ENCODE measurements at regions not wholly inside any gene's neighbourhood (a gene's known extent, or its start where the extent isn't known, plus 50 kb on each side); places are given as distances from the start of the nearest gene placed in this dataset.
"Not testable (repeated sequence)": the region's sequence is repeated elsewhere in the genome, so short reads cannot be mapped to it uniquely, and the experiment has no call there.

DNA sequence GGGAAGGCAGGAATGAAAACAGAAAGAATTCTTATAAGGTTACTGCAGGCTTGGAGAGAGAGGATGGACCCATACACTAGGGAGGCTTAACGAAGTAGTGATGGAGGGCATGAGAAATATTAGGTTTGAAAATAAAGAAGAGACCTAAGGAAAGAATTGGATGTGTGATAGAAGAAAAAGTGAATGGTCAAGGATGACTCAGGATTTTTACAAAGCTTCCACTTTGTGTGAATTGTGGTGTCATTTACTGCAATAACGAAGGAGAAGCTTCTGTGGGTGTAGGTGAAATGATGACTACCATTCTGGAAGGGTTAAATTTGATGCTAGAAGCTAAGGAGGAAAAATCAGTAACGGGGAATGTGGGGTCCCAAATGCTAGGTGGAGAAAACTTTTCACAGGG lies 191.2 kb downstream of the UTRN start:
- DNase-seq (ENCODE audit: low spot score), result no peak

- peak; percentile 22 for DNase-seq (ENCODE audit: low spot score)
These were observed 192.3 kb downstream of the UTRN start for GRCh38 chr6:144477396-144477795.

DNA sequence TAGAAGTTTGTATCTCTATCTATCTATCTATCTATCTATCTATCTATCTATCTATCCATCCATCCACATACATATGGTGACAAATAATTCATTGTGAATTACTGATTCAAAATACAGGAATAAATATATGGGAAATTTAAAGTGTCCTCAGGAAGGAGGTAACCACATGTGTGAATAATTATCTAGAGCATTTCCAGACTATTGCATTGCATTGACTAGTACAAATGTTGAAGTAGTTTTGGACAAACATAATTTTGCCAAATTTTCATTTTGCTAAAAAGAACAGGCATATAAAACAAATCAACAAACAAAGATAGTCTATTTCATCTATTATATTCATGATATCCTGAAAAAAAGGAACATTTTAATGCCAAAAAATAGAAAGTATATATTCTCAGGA lies 192.7 kb downstream of the UTRN start:
- peak; percentile 18 for DNase-seq (ENCODE audit: low spot score)

DNA sequence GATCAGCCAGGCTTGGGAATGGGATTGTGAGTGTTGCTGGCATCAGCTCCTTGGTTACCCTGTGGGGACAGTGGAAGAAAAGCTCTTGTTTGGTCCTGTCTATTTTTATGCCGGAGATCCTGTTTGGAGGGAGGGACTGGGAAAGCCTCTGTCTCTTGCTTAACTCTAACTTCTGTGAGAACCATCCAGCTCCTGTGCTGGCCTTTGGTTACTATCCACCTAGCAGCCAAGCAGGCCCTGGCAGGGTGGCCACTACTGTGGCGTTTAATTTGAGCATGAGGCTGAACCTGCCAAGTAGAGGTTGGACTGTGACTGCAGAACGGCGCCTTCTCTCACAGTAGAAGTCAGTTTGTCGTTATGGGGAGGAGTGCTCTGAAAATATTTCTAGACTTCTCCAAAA lies 193.3 kb downstream of the UTRN start:
- DNase-seq (ENCODE audit: low spot score), result peak; percentile 25

DNA sequence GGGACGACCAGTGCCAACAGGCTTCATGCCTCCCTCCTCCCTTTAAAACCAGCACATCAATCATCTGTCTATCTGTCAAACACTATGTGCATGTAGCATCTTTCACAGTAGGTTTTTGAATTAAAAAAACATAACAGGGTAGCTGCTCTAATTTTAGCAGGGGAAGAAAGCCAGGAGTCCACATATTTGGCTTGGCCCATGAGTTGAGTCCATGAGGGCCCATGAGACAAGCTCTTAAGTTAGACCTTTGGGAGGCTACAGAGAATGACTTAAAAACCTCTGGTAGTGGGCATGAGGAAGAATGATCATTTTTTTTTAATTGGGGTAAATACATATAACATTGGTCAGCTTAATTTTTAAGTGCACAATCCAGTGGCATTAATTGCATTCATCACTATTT lies 194.9 kb downstream of the UTRN start:
- DNase-seq (ENCODE audit: low spot score), result no peak

DNA sequence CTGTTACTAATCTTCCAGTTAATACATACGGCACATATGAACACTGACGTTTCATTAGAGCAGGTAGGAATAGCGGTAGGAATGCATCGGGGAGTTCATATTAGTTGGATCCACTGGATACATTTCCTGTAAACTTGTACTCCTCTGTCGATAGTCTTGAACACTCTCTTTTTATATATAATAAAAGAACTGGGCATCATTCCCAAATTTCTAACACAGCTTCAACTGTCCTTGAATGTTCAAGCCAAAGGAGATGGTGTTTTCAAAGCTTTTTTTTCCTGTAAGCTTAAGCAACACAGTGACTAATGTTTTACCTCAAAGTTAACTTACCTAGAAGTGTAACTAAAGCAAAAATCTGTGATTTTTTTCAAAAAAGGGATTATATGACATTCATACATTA lies 195.3 kb downstream of the UTRN start:
- DNase-seq (ENCODE audit: low spot score), result no peak

DNA sequence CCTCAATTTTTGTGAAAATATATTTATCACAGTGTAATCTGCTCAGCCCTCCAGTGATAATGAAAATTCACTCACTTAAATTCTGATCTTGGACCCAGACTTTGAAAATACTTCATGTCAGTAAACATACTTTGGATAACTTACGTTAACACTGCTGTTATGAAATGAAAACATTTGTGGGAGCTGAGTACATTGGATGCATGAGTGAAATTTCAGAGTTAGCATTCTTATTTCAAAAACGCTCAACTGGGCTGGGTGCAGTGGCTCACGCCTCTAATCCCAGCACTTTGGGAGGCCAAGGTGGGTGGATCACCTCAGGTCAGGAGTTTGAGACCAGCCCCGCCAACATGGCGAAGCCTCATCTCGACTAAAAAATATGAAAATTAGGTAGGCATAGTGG lies 196.4 kb downstream of the UTRN start:
- DNase-seq (ENCODE audit: low spot score), result no peak

GRCh38 chr6:144482142-144482541 lies 197.0 kb downstream of the UTRN start:
- DNase-seq (ENCODE audit: low spot score), result peak; percentile 82

DNA sequence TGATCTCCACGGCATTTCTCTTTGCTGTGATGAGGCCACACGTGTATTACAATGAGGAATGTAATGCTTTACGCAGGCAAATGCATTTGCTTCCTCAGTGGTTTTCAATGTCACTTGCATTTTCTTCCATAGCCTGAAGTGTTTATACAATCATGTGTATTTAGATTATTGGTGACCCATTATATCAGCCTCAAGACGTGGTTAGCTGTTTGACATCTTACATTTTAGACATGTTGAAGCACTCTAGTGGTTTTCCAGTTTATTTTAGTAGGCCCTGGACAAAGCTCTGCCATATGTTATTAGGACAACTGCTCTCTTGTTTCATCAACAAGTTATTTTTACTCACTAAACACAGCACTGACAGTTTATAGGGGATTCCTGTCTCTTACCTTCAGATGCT lies 200.4 kb downstream of the UTRN start:
- no peak for DNase-seq (ENCODE audit: low spot score)

DNA sequence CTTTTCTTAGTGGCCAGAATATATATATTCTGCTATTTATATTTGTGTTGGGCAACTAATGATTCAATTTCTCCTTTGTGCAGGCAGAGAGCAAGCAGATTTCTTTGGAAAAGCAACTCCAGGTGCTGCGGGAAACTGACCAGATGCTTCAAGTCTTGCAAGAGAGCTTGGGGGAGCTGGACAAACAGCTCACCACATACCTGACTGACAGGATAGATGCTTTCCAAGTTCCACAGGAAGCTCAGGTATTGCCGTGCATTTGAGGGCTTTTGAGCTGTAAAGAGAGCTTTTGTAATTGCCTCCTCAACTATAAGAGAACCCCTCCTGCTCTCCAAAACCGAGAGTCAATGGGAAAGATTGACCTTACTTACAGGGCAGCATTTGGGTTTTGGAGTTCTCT lies 203.5 kb downstream of the UTRN start:
- no peak for DNase-seq (ENCODE audit: low spot score)

DNA sequence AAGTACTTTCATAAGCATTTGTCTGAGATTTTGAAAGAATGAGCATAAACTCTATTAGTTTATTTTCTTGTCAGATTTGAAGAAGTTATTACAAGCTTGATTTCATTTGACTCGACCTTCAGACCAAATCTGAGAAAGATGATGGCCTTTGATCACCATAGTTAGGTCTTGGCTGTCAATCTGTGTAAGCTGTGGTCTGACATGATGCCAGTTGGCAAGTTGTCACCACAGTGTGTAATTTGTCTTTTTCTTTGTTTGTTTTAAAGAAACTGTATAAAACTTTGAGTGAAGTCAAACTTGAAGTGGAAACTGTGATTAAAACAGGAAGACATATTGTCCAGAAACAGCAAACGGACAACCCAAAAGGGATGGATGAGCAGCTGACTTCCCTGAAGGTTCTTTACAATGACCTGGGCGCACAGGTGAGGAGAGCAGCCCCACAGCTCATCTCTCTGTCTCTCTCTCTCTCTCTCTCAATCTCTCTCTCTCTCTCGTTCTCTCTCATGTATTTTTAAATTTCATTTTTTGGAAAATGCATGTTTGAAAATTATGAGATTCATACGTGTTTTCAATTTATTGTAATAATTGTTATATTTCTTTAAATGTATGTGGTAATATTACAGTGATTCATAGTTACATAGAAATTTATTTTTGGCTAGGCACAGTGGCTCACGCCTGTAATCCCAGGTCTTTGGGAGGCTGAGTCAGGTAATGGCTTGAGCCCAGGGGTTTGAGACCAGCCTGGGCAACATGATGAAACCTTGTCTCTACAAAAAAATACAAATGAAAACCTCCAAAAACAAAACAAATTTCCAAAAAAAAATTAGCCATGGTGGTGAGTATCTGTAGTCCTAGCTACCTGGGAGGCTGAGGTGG lies 208.1 kb downstream of the UTRN start:
- no peak for DNase-seq (ENCODE audit: low spot score)

DNA sequence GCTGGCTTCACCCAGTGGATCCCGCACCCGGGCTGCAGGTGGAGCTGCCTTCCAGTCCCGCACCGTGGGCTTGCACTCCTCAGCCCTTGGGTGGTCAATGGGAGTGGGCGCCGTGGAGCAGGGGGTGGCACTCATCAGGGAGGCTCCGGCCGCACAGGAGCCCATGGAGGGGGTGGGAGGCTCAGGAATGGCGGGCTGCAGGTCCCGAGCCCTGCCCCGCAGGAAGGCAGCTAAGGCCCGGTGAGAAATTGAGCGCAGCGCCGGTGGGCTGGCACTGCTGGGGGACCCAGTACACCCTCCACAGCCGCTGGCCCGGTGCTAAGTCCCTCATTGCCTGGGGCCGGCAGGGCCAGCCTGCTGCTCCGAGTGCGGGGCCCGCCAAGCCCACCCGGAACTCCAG lies 209.9 kb downstream of the UTRN start:
- DNase-seq (ENCODE audit: low spot score), result not testable (repeated sequence)

DNA sequence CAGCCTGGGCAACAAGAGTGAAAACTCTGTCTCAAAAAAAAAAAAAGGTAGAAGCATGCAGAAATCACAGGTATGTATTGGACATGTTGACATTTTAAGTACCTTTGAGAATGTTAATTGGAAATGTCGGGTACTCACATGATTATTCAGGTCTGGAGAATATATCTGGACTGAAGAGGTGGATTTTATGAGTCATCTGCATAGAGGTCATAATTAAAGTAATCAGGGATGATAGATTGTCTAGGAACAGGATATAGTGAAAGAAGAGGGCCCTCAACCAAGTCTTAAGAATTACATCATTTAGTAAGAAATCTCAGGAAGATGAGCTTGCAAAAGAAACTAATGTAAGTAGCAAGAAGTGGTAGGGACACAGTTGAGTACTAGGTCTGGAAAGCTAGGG lies 212.5 kb downstream of the UTRN start:
- no peak for DNase-seq (ENCODE audit: low spot score)

DNA sequence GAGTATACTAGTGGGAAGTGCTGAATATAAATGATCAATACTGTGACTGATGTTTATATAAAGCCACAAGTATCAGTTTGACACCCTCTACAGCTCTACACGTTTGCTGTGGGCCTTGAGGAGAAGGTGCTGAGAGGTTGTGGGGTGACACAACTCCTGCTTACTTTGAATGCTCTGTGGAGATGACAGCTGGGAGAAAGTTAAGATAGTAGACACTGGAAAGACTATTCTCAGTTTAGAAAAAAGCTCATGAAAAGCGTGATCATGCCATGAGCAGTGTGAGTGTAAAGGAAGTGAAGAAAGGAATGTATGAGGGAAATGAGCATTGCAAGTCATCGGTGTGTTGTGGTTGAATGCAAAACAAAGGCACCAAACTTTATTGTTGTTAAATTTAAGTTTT lies 215.8 kb downstream of the UTRN start:
- DNase-seq (ENCODE audit: low spot score), result no peak

- not testable (repeated sequence) for DNase-seq (ENCODE audit: low spot score)
These were observed 220.1 kb downstream of the UTRN start for GRCh38 chr6:144505214-144505613.

DNA sequence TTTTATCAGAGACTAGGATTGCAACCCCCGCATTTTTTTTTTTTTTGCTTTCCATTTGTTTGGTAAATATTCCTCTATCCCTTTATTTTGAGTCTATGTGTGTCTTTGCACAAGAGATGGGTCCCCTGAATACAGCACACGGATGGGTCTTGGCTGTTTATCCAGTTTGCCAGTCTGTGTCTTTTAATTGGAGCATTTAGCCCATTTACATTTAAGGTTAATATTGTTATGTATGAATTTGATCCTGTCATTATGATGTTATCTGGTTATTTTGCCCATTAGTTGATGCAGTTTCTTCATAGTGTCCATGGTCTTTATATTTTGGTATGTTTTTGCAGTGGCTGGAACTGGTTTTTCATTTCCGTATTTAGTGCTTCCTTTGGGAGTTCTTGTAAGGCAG lies 220.9 kb downstream of the UTRN start:
- DNase-seq (ENCODE audit: low spot score), result not testable (repeated sequence)

DNA sequence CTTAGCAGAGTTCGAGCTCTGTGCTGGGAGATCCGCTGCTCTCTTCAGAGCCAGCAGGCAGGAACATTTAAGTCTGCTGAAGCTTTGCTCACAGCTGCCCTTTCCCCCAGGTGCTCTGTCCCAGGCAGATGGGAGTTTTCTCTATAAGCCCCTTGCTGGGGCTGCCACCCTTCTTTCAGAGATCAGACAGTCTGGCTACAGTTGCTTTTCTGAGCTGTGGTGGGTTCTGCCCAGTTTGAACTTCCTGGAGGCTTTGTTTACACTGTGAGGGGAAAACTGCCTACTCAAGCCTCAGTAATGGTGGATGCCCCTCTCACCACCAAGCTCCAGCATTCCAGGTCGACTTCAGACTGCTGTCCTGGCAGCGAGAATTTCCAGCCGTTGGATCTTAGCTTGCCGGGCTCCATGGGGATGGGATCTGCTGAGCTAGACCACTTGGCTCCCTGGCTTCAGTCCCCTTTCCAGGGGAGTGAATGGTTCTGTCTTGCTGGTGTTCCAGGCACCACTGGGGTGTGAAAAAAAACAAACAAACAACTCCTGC lies 222.7 kb downstream of the UTRN start:
- DNase-seq (ENCODE audit: low spot score), result not testable (repeated sequence)

GRCh38 chr6:144510859-144511258 lies 225.7 kb downstream of the UTRN start:
- no peak for DNase-seq (ENCODE audit: low spot score)

DNA sequence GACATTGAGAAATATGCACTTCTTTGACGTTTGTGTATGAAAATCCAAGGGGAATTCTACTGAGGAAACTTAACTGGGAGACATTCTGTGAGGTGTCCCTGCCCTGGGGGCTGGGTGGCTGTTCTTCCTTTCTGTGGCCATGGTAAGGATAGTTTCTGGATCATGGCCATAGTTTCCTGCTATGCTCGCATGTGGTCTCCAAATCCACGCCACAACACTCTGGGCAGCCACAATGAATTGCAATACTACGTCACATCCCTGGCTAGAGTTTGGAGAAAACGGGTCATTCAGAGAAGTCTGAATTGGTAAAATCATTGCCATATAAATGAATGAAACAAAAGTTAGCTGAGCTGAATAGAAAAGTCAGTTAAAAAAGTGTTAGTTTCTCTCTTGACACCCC lies 230.6 kb downstream of the UTRN start:
- DNase-seq (ENCODE audit: low spot score), result no peak

DNA sequence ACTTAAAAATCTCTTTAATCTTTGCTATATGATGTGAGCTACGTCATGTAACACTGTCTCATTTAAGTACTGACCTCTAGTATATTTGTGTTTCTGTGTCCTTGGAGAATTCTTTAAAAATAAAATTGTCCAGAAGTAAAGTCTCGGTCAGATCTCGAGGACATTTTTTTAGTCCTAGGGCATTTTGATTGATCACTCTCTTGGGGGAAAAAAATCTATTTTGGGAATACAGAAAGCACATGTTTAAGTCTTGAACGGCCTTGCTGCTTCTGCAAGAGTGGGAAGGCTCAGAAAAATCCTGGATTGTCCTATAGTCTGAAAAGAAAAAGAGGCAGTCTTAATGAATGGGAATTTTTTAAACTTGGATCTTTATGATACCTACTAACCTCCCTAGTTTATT lies 234.3 kb downstream of the UTRN start:
- no peak for DNase-seq (ENCODE audit: low spot score)

DNA sequence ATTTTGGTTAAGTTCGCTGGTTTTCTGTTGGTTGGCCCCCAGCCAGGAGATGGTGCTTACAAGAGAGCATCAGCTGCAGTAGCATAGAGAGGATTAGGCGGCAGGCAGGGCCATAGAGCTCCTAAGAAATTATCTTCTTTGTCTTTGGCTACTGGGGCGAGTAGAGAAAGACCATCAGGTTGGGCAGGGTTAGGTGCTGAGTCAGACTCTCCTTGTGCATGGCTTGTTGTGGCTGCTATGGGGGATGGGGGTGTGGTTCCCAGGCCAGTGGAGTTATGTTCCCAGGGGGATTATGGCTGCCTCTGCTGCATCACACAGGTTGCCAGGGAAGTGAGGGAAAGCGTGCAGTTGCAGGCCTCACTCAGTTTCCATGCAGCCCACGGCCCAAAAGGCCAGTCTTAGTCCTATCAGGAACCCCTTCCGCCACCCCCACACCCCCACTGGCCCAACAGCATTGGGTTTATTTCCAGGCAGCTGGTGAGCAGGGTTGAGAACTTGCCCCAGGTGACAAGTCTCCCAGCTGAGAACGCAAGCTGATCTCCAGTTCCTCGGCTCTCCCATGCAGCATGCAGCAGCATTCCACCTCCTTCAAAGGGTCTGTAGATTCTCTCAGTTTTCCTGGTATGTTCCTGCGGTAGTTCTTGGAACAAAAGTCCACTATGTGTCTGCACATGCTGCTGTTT lies 243.7 kb downstream of the UTRN start:
- DNase-seq (ENCODE audit: low spot score), result peak; percentile 6

DNA sequence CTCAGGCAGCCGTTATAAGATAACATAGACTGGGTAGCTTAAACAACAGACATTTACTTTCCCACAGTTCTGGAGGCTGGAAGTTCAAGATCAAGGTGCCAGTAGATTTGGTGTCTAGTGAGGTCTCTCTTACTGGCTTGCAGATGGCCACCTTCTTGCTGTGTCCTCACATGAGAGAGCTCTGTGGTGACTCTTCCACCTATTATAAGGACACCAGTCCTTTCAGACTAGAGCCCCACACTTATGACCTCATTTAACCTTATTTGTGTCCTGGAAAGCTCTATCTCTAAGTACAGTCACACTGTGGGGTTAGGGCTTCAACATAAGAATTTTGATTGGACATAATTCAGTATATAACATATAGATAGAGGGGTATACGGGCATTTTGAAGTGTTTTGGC lies 245.0 kb downstream of the UTRN start:
- no peak for DNase-seq (ENCODE audit: low spot score)

GRCh38 chr6:144532238-144532637 lies 247.1 kb downstream of the UTRN start:
- not testable (repeated sequence) for DNase-seq (ENCODE audit: low spot score)

Measured in GM03348 (cell line).